Suppressor macrophage treated with lipopolysaccharide for 4 hours (primary cell): ENCODE measurements at regions not wholly inside any gene's neighbourhood (a gene's known extent, or its start where the extent isn't known, plus 50 kb on each side); places are given as distances from the start of the nearest gene placed in this dataset.
"Not testable (repeated sequence)": the region's sequence is repeated elsewhere in the genome, so short reads cannot be mapped to it uniquely, and the experiment has no call there.

Experiments
- DNase-seq: peaks from one replicate; pipeline ENCODE4 v3.0.0-alpha.2; 2020

- DNase-seq: no peak
These were observed 330.1 kb downstream of the PAPSS1 start for GRCh38 chr4:107389965-107390364.

GRCh38 chr4:107388736-107389274, 331.2 kb downstream of the PAPSS1 start:
- no peak for DNase-seq

GRCh38 chr4:107380836-107381438, 339.1 kb downstream of the PAPSS1 start:
- DNase-seq: no peak

GRCh38 chr4:107380190-107380589, 339.8 kb downstream of the PAPSS1 start:
- no peak for DNase-seq

- DNase-seq: no peak
These were observed 340.8 kb downstream of the PAPSS1 start for GRCh38 chr4:107379054-107379869.

- no peak for DNase-seq
These were observed 340.2 kb upstream of the DKK2 start for GRCh38 chr4:107376293-107376692.

- DNase-seq: no peak
These were observed 330.8 kb upstream of the DKK2 start for GRCh38 chr4:107366900-107367299.

- no peak for DNase-seq
These were observed 330.1 kb upstream of the DKK2 start for GRCh38 chr4:107366016-107366735.

- DNase-seq: no peak
These were observed 327.0 kb upstream of the DKK2 start for GRCh38 chr4:107363125-107363524.

GRCh38 chr4:107359208-107359607, 323.1 kb upstream of the DKK2 start:
- no peak for DNase-seq

GRCh38 chr4:107354304-107354703, 318.2 kb upstream of the DKK2 start:
- peak; percentile 1 for DNase-seq

GRCh38 chr4:107351196-107351595, 315.1 kb upstream of the DKK2 start:
- no peak for DNase-seq

- no peak for DNase-seq
These were observed 313.6 kb upstream of the DKK2 start for GRCh38 chr4:107349732-107350131.

GRCh38 chr4:107349266-107349665, 313.2 kb upstream of the DKK2 start:
- no peak for DNase-seq

GRCh38 chr4:107348188-107349050, 312.3 kb upstream of the DKK2 start:
- no peak for DNase-seq

GRCh38 chr4:107333518-107333917, 297.4 kb upstream of the DKK2 start:
- DNase-seq: no peak

- not testable (repeated sequence) for DNase-seq
These were observed 296.5 kb upstream of the DKK2 start for GRCh38 chr4:107332656-107333055.

- no peak for DNase-seq
These were observed 294.8 kb upstream of the DKK2 start for GRCh38 chr4:107330916-107331315.

GRCh38 chr4:107319386-107319785, 283.3 kb upstream of the DKK2 start:
- no peak for DNase-seq

- DNase-seq: no peak
These were observed 282.0 kb upstream of the DKK2 start for GRCh38 chr4:107318078-107318477.

GRCh38 chr4:107317611-107318010, 281.5 kb upstream of the DKK2 start:
- DNase-seq: no peak

GRCh38 chr4:107315584-107315983, 279.5 kb upstream of the DKK2 start:
- DNase-seq: no peak

GRCh38 chr4:107314156-107314555, 278.0 kb upstream of the DKK2 start:
- DNase-seq: no peak
